GM19467 (cell line): ENCODE measurements at regions not wholly inside any gene's neighbourhood (a gene's known extent, or its start where the extent isn't known, plus 50 kb on each side); places are given as distances from the start of the nearest gene placed in this dataset.

Experiments
- ATAC-seq: cut with Tn5 transposase; IDR thresholded peaks from one replicate; pipeline ENCODE4 v1.9.1; 2021; ENCODE audit warnings: mild to moderate bottlenecking, moderate library complexity; ENCODE audit not compliant: unreplicated experiment

DNA sequence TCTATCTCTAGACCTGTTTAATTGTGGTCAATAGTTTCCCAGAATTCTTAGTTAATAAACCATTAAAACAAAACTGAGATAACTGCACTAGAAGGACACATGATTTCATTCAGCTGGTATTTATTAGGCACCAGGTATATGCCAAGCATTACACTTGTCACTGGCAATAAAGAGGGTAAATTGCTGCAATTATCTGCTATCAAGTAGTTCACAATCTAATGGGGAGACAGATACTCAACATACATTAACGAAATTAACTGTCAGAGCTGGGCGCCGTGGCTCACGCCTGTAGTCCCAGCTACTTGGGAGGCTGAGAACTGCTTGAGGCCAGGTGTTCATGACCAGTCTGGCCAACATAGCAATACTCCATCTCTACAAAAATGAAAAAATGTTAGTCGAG, 71.7 kb upstream of the WIPF1 start:
- no peak for ATAC-seq

DNA sequence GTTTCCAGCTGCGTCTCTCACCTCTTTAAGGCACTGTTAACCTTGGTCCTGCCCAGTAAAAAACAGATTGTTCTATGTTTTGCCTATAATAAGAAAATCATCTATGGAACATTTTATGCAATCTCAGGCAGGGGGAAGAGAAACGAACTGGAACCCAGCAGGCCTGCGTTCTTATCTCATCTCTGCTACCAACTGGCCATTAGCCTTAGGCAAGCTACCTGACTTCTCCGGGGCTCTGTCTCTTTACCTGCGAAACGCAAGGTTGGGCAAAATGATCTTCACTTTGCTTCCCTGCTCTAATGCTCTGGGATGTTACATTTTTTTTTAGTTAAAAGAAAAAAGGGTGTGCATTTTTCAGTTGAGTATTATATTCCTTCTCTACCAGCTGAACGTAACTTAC, 70.5 kb upstream of the WIPF1 start:
- ATAC-seq, result no peak

DNA sequence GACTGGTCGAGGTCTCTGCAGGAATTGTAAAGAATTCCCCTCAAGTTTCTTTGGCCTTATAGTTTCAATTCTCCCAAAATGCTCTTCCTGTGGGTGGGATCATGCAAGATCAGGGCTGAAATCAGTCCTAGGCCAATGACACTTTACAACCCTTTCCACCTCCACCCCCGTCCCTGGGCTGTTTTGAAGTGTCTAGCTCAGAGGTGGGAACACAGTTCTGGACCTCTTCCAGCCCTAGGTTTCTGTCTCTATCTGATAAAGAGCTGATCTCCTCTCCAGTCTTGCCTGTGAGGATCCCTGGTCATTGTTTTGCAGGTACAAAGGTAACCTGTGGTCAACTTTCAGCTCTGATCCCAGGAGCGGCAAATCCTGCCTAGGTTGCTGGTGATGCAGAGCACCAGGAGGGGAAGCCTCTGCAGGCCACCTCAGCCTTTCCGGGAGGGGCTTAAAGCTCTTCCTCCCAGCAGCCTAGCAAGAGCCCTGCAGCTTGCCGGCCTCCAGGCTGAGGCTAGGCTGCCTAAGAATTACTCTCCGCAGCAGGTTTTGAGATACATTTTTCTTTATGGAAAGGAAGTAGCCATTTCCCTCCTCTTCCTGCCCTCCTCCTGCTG, 69.8 kb upstream of the WIPF1 start:
- ATAC-seq, result no peak

DNA sequence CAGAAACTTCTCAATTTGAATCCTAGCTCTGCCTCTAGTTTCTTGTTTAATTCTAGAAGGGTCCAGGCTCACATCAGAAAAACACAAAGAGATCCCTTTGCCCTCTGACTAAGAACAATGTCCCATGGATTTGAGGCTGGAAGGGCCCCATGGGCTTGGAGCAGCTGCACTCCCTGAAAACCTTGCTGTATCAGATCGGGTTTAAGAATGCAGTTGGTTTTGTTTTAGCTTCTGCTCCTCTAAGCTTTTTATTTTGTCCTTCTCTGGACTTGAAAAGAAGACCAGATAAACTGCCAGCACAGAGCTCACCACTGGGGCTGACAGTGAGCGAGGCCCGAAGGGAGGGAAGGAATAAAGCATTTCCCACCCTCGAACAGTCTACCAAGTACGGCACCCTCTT, 69.2 kb upstream of the WIPF1 start:
- no peak for ATAC-seq

DNA sequence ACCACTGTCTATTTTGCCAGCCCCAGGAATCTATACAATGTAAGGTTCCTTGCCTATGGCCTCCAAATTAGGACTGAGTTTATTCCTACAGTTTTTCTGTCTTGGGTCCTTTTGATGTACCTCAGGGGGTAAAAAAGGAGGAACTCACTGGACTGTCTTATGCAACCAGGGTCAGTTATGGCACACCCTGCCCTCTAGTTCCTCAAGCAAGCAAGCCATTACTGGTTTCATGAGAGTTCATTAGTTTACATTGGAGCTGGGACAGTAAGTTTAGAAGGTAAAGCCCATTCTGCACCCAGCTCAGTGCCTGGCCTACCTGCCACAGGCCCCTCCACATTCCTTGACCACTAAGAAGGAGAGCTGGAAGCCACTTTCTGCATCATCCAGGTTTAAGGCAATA, 68.7 kb upstream of the WIPF1 start:
- no peak for ATAC-seq

DNA sequence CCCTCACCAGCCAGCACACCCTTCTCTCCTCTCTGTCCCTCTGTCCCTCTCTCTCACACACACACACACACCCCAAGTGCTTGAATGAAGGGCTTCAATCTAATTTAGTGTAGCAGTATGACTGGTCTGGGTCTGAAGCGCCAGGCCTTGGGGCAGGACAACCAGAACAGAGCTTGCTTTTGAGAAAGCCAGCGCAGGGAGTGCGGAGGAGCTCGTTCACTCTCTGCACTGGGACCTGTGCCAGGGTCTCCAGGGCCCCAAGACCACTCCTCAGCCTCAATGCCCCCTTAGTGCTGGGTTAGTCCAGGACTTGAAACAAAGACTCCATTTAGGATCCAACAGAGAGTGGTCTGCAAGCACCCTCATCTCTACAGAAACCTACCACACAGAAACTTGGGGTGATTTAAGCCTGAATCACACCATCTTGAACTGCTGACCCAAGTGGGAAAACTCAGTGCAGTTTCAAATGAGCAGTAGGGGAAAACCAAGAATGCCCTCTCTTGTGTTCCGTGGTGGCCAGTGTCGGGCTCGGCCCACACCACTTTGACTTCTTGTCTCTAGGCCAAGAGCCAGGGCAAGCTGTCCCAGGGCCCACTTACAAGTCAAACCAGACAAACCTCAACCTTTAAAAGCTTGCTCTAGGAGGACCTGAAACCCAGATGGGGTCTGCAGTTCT, 66.6 kb upstream of the WIPF1 start:
- no peak for ATAC-seq

DNA sequence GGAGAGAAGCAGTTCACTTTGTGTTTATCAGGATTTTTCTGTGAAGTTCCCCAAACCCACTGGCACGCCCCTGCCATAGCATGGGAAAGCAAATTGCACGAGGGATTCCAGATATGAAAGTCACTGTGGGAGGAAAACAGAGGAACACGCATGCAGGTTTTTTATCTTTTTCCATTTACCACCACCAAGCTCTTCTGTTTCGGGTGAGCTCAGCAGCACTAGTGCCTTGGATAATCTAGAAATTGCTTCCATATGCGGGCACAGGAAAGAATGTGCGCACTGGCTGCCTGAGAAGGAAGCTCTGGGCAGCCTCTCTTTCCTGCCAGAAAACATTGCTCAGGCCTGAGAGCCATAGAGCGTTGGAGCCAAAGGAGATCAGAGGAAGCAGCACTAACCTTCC, 65.9 kb upstream of the WIPF1 start:
- ATAC-seq, result no peak

DNA sequence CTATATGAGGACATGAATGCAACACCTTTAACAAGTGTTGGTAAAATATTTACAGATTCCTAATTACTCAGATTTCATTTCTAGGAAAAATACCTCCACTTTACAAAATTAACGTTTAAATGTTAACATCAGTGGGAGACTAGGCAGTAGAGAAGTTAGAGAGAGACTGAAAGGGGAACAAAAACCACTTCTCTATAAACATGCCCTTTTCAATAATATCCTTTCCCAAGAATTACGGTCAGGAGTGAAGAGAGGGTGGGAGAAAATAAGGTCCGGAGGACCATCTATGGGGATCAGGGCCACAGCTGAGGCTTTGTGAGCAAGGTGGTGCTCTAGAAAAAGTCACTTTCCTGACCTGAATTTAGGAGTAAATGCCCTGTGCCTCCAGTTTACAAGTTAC, 65.3 kb upstream of the WIPF1 start:
- no peak for ATAC-seq

DNA sequence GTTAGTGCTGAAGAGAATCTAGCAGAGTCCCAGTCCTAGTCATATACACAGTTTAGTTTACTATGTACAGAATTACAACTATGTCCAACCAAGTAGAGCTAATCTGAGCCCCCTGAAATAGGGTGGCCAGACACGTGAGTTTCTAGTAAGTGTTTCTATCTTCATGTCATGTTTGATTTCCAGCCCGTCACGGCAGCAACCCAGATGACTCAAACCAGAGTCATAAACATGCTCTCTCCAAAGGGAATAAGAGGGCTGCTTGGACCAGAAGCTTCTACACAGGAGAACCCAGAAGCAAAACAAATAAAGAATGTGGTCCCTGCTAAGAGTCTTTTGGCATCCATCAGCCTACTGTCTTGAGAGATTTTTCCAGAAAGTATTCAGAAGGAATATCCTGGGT, 64.9 kb upstream of the WIPF1 start:
- no peak for ATAC-seq

DNA sequence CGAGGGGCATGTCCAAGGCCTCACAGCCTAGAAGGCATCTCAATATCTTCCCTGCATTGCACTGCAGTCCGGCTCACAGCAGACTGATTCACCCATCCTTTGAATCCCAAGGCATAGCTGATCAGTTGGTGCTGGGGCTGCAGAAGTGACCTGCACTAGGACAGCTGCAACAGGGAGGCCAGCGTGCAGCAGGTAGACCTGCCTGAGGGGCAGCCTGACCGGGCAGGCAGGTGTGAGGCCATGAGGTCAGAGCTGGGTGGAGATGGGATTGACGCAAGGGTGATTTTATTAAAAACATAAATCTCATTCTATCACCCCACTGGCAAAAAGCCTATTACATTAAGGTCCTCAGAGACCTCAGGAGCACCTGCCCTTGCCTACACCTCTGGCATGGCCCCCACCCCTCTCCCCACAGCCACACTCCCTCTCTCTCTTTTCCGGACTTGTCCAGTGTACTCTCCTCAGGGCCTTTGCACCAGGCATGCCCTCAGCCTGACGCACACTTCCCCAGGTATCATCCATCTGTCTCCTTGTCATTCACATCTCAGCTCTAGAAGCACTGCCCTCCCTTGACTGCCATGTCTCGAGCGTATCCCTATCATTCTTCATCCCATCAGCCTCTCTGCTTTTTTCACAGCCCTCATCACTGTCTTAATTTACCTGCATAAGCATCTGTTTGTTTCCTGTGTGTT, 63.5 kb upstream of the WIPF1 start:
- ATAC-seq, result no peak

DNA sequence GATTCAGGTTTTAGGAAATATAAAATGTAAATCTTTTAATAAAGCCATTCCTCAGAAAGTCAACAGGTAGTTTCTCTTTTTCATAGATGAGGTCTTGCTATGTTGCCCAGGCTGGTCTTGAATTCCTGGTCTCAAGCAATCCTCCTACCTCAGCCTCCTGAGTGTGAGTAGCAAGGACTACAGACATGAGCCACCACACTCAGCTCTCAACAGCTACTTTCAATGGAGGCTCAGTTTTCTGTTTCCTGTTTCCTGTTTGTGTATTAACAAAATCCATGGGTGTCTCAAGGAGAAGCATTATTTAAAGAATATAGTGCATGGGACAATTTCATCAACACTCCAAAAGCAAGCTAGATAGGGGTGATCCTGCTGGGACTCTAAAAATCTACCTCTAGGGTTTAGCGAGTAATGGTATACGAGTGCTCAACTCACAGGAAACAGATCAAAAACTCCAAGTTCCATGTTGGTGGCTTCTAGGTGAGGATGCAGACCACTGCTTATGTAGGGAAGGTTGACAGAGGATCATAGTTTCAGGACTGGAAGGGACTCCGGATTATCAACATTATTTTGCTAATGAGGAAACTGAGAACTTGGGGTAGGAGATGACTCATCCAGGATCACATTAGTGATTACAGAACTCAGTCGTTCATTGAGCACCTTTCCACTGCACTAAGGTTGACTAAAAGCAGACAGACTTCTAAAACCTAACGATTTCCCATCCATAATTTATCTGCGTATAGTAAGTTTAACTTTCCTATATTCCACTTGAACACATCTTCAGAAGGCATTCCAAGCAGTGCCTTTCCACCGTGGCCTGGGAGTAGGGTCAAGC, 61.7 kb upstream of the WIPF1 start:
- ATAC-seq, result no peak

DNA sequence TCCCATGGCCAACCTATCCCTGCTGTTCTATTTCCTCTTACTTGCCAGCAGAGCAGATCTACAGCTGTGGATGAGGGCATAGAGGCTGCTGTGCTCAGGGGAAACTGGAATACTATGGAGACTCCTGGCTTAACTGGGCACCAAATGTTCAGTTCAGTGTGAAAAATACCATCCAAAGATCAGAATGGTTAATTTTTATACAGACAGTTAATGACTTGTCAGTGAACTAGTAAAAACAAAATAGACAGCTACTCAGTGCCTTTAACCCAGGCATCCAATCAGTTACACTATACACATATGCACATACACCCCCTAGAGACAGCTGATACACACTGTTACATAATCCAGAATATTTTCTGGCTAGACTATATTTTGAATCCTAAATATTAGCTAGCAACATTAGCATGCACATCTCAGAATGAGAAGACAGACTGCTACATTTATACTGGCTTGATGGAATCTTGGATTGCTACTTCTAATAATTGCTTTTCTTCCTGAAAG, 59.1 kb upstream of the WIPF1 start:
- no peak for ATAC-seq

DNA sequence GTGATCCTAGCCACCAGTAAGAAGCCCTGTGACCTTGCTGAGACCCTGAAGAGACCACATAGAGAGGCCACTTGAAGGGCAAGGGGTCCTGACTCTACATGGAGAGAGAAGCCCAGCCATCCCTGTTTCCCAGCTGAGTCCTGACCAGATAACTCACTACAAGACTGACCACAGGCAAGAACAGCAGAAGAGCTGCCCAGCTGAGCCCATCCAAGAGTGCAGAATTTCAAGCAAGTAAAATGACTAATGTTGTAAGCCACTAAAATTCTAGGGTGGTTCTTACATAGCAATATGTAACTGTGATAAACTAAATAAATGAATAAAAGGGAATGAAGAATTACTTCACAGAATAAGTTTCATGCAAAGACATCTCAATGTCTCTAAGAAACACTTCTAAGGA, 58.4 kb upstream of the WIPF1 start:
- ATAC-seq, result no peak

DNA sequence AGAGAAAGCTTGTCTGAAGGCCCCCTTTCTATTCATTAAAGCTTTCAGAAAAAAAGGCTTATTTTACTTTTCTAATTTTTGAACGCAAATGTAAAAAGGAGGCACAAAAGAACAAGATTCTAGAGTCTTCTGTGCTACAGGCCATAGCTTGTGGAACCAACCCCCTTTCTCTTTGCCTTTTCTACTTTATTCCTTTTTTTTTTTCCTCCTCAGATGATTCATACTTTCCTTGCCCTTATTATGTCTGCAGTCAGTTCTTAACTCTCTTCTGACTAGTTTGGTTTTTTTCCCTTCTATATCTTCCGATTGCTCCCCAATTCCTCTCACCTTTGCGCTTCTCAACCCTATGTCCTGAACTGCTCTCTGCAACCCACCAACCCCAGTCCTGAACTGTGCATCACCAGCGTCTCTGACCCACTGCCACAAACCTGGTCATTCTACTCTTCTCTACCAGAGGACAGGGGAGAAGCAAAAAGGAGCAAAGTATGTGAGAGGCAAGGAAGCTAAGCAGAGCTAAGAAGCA, 56.9 kb upstream of the WIPF1 start:
- no peak for ATAC-seq

DNA sequence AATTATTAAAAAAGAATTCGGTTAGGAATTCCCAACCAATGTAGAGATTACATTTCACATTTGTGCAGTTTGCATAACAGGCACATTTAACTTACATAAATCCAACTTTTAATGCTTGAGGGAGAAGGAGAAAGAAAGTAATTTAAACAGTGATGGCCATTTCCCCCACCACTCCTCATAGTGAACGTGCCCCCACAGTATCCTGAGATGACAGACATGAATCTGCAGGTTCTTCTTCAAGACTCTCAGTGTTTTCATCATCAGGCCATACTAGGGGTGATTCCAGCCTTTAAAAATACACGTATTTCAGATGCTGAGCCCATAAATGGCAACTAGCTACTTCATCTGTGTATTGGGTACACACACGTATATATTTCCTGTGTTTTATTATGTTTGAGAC, 51.3 kb upstream of the WIPF1 start:
- no peak for ATAC-seq
